Esophagus muscularis mucosa (tissue), 3 donors: ENCODE measurements at regions not wholly inside any gene's neighbourhood (a gene's known extent, or its start where the extent isn't known, plus 50 kb on each side); places are given as distances from the start of the nearest gene placed in this dataset.

ENCODE experiments used
- POLR2AphosphoS5 ChIP-seq, 2 donors: sonication (generic); formaldehyde crosslinking; IDR thresholded peaks; one replicate each; pipeline ENCODE4 v1.6.1; 2017; ENCODE audit warnings: antibody characterized with exemption in 2 of 2
- TF ChIP-seq, protein P1 (sequence below), 3 experiments: fragments of 200-600 bp in 2 of 3; fragments of 450-650 bp in 1 of 3; sonication (generic) in 2 of 3; IDR thresholded peaks; one replicate each; pipeline ENCODE4 v1.5.1; 2017 to 2019; ENCODE audit warnings: antibody characterized with exemption in 3 of 3, mild to moderate bottlenecking in 2 of 3, moderate library complexity in 1 of 3

DNA sequence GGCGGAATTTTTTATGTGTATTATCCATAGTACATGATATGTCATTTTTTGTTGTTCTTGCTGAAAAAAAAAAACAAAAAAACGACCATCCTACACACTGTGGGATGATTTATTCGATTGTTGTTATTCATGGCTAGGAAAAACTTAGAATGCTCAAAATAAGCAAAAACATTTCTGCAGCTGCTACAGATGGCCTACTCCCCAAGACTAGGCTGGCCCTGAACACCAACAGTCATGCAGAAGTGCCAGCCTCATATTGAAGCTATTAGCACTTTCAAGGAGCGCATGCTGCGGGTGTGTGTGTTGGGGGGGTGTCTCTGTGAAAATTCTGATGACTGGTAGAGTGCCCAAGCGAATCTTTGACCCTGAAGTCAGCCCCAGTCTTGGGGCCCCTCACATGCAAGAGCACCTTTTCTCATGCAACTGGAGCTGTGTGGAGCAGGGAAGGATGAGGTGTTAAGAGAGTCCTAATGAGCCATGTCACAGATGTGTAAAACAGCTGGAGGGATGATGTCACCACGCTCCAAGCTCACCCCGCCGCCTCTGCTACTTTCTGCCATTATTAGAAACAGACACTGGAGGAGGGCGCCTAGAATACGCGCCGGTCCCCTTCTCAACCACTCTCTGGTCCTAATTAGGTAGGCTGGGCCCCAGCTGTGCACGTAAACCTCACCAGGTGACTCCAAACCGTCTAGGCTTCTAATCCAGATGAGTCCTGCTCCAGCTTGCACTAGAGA lies 61.0 kb upstream of the SMIM23 start:
- TF ChIP-seq, protein P1, sequence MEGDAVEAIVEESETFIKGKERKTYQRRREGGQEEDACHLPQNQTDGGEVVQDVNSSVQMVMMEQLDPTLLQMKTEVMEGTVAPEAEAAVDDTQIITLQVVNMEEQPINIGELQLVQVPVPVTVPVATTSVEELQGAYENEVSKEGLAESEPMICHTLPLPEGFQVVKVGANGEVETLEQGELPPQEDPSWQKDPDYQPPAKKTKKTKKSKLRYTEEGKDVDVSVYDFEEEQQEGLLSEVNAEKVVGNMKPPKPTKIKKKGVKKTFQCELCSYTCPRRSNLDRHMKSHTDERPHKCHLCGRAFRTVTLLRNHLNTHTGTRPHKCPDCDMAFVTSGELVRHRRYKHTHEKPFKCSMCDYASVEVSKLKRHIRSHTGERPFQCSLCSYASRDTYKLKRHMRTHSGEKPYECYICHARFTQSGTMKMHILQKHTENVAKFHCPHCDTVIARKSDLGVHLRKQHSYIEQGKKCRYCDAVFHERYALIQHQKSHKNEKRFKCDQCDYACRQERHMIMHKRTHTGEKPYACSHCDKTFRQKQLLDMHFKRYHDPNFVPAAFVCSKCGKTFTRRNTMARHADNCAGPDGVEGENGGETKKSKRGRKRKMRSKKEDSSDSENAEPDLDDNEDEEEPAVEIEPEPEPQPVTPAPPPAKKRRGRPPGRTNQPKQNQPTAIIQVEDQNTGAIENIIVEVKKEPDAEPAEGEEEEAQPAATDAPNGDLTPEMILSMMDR (IDR thresholded peaks at IDR 0.05) = no peak
- TF ChIP-seq POLR2AphosphoS5 (IDR thresholded peaks at IDR 0.05) = no peak
